Nephron (organoid): ENCODE measurements at regions not wholly inside any gene's neighbourhood (a gene's known extent, or its start where the extent isn't known, plus 50 kb on each side); places are given as distances from the start of the nearest gene placed in this dataset.

Experiments used
- H3K27ac Mint-ChIP-seq, 3 experiments: 2 replicates each; pipeline ENCODE4 v1.8.0; 2020; ENCODE audit warnings: mixed read lengths in 3 of 3, mild to moderate bottlenecking in 2 of 3, moderate library complexity in 1 of 3
- H3K27me3 Mint-ChIP-seq: 2 replicates; pipeline ENCODE4 v1.8.0; 2021; ENCODE audit warnings: low read depth, mild to moderate bottlenecking, moderate library complexity, mixed read lengths
- H3K36me3 Mint-ChIP-seq: 2 replicates; pipeline ENCODE4 v1.8.0; 2020; ENCODE audit warnings: low read depth, mixed read lengths
- H3K4me1 Mint-ChIP-seq: 2 replicates; pipeline ENCODE4 v1.8.0; 2020; ENCODE audit warnings: mixed read lengths
- H3K4me3 Mint-ChIP-seq, 3 experiments: 2 replicates each; pipeline ENCODE4 v1.8.0; 2020; ENCODE audit warnings: mild to moderate bottlenecking in 3 of 3, mixed read lengths in 3 of 3, moderate library complexity in 2 of 3
- H3K9me3 Mint-ChIP-seq: 2 replicates; pipeline ENCODE4 v1.8.0; 2020; ENCODE audit warnings: mixed read lengths
- TF ChIP-seq, protein P1 (sequence below), 3 experiments: fragments of 200-600 bp; sonication (generic); IDR thresholded peaks; one replicate each; pipeline ENCODE4 v1.5.0; 2021; ENCODE audit warnings: antibody characterized with exemption in 3 of 3; ENCODE audit not compliant: unreplicated experiment in 3 of 3

DNA sequence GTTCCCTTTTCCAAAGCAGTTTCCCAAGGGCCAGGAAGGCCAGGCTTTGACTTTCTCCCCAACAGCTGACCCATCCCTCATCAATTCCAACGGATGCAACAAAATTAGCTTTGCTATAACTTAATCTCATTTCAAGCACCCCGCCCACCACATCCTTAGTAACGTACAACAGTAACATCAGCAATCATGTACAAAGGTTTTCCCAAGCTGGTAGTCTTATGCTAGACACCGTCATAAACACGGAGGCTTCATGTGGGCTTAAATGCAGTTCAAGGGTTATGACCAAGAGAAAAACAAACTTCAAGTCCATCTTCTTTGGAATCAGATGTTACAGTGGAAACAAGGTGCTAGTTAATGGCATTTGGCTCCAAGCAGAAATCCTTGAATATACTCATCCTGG, 66.6 kb downstream of the EOMES start:
- Mint-ChIP-seq H3K36me3 (no peaks in the 10 kb centered on the region), H3K9me3 (no peaks in the 10 kb centered on the region), H3K4me1 (no peaks in the 10 kb centered on the region), H3K27ac (no peak overlapping the region), H3K4me3 (no peak overlapping the region), H3K27me3 (no peaks in the 10 kb centered on the region)
- TF ChIP-seq, protein P1, sequence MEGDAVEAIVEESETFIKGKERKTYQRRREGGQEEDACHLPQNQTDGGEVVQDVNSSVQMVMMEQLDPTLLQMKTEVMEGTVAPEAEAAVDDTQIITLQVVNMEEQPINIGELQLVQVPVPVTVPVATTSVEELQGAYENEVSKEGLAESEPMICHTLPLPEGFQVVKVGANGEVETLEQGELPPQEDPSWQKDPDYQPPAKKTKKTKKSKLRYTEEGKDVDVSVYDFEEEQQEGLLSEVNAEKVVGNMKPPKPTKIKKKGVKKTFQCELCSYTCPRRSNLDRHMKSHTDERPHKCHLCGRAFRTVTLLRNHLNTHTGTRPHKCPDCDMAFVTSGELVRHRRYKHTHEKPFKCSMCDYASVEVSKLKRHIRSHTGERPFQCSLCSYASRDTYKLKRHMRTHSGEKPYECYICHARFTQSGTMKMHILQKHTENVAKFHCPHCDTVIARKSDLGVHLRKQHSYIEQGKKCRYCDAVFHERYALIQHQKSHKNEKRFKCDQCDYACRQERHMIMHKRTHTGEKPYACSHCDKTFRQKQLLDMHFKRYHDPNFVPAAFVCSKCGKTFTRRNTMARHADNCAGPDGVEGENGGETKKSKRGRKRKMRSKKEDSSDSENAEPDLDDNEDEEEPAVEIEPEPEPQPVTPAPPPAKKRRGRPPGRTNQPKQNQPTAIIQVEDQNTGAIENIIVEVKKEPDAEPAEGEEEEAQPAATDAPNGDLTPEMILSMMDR (IDR thresholded peaks at IDR 0.05; ENCODE audit: unreplicated experiment in 3 of 3): no peak

DNA sequence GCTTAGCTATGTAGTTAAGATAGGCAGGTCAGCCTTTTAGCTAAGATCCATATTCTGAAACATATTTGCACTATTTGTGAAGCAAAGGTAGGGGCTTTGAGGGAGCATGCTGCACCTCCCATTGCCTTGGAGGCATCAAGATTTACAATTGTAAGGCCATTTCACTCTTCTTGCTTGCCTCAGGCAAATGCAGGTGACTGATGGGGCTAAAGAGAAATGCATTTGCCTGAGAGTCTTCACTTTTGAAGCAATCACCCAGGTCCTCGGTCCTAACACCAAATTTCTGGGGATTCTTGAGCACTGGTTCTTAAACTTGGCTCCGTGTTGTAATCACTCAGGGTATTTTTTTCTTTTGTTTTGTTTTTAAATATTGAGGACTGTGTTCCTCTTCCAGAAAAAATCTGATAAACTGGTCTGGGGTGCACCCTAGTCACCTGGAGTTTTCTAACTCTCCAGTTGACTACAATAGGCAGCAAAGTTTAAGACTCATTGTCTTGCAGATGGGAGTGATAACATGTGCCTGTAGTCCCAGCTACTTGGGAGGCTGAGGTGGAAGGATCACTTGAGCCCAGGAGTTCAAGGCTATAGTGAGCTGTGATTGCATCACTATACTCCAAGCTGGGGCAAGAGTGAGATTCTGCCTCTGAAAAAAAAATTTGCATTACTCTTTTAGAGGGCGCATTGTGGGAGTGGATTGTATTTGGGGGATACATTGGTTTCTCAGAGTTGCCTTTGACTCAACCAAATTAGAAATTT, 68.1 kb downstream of the EOMES start:
- no peaks in the 10 kb centered on the region for H3K27me3 Mint-ChIP-seq
- TF ChIP-seq, protein P1 (IDR thresholded peaks at IDR 0.05; ENCODE audit: unreplicated experiment in 3 of 3): no peak
- H3K36me3 Mint-ChIP-seq: no peaks in the 10 kb centered on the region
- no peak overlapping the region for H3K4me3 Mint-ChIP-seq
- H3K4me1 Mint-ChIP-seq: no peaks in the 10 kb centered on the region
- no peak overlapping the region for H3K27ac Mint-ChIP-seq
- H3K9me3 Mint-ChIP-seq: no peaks in the 10 kb centered on the region

DNA sequence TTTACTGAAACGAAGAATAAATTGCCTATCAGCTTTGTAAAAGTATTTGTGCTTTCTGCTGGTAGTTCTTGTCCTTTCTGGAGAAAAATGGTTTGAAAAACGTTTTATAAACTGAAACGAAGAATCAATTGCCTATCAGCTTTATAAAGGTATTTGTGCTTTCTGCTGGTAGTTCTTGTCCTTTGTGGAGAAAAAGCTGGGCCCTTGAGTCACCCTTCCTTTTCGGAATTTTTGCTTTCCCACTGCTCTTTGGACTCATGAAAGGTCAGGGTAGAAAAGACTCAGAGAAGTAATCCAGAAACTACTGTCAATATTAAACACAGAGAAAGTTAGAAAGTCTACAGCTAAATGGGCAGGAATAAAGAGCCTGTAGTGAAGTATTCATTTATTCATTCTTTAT, 72.8 kb downstream of the EOMES start:
- Mint-ChIP-seq H3K9me3 (no peaks in the 10 kb centered on the region), H3K4me1 (no peaks in the 10 kb centered on the region), H3K36me3 (no peaks in the 10 kb centered on the region), H3K4me3 (no peak overlapping the region), H3K27me3 (no peaks in the 10 kb centered on the region), H3K27ac (no peak overlapping the region)
- TF ChIP-seq, protein P1 (IDR thresholded peaks at IDR 0.05; ENCODE audit: unreplicated experiment in 3 of 3): no peak

DNA sequence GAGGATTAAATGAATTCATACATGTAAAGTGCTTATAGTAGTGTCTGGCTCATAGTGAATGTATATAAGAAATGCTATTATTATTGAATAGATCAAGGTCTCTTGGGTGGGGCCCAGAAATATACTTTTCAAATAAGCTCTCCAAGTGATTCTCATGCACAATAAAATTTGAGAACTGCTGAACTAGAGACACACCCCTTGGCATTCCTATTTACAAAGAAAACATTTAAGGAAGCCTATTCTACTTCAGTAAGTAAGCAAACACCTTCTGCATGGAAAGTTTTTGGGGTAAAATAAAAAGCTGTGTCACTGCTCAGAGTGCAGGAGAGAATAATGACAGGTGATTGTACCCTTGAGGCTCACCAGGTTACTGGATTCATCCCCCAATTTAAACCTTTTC, 75.2 kb downstream of the EOMES start:
- Mint-ChIP-seq H3K36me3 (no peaks in the 10 kb centered on the region), H3K9me3 (no peaks in the 10 kb centered on the region), H3K27ac (no peak overlapping the region), H3K27me3 (no peaks in the 10 kb centered on the region), H3K4me3 (no peak overlapping the region), H3K4me1 (no peaks in the 10 kb centered on the region)
- TF ChIP-seq, protein P1 (IDR thresholded peaks at IDR 0.05; ENCODE audit: unreplicated experiment in 3 of 3): no peak

DNA sequence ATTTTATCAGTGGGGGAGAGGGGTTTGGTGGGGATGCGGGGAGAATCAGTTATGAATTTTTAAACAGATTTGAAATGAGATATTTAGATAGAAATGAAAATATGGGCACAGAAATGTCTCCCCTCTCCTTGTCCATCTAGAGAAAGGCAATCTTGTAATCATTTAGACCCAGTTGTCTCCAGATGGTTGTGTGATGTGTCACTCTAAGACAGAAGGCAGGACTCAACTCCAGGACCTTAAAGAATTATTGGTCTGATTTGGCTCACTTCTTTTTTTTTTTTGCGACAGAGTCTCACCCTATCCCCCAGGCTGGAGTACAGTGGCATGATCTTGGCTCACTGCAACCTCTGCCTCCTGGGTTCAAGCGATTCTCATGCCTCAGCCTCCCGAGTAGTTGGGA, 77.2 kb downstream of the EOMES start:
- no peaks in the 10 kb centered on the region for H3K4me1 Mint-ChIP-seq
- H3K36me3 Mint-ChIP-seq: no peaks in the 10 kb centered on the region
- H3K27ac Mint-ChIP-seq: no peak overlapping the region
- TF ChIP-seq, protein P1 (IDR thresholded peaks at IDR 0.05; ENCODE audit: unreplicated experiment in 3 of 3): no peak
- H3K9me3 Mint-ChIP-seq: no peaks in the 10 kb centered on the region
- no peaks in the 10 kb centered on the region for H3K27me3 Mint-ChIP-seq
- no peak overlapping the region for H3K4me3 Mint-ChIP-seq

DNA sequence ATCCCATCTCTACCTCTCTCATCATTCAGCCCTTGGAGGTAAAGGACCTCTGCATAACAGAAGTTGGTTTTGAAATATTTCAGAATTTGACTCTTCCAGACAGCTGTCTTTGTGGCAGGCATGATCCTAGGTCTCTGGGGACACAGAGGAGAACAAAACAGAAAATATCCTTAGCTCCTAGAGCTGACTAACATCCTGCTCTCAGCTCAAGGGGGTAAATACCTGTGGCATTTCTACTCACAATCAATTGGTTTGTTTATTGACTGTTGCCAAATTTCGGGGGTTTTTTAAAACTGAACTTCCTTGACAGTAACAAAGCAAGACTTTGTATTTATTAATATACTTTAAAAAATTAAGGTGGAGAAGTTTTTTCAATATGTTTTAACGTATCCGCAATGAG, 78.8 kb downstream of the EOMES start:
- Mint-ChIP-seq H3K9me3 (no peaks in the 10 kb centered on the region), H3K4me3 (no peak overlapping the region), H3K27me3 (no peaks in the 10 kb centered on the region), H3K4me1 (no peaks in the 10 kb centered on the region), H3K27ac (peak overlapping the region in 1 of 3 experiments; percentile 28), H3K36me3 (no peaks in the 10 kb centered on the region)
- TF ChIP-seq, protein P1 (IDR thresholded peaks at IDR 0.05; ENCODE audit: unreplicated experiment in 3 of 3): no peak
